Activated CD4-positive, alpha-beta T cell treated with anti-CD3 and anti-CD28 coated beads, Interleukin-2, amount 10 ng/mL, durations not matched to agents 7 days and 5 days (primary cell): ENCODE measurements at regions not wholly inside any gene's neighbourhood (a gene's known extent, or its start where the extent isn't known, plus 50 kb on each side); places are given as distances from the start of the nearest gene placed in this dataset.

ENCODE experiments used
- CTCF ChIA-PET: fragments of 350-600 bp; sonication (Branson Sonifier 250); formaldehyde crosslinking; loops from one replicate; lab custom pipeline; 2021; ENCODE audit warnings: antibody characterized with exemption; lab: Charles Lee
- POLR2A ChIA-PET: fragments of 350-600 bp; sonication (Branson Sonifier 250); formaldehyde crosslinking; loops from one replicate; lab custom pipeline; 2021; ENCODE audit warnings: antibody characterized with exemption; lab: Charles Lee
- DNase-seq: peaks from one replicate; pipeline ENCODE4 v3.0.0-alpha.2; 2020
- H3K27ac Mint-ChIP-seq: one replicate; pipeline ENCODE4 v1.8.0; 2021; ENCODE audit warnings: mild to moderate bottlenecking, moderate library complexity, mixed read lengths
- H3K27me3 Mint-ChIP-seq: one replicate; pipeline ENCODE4 v1.8.0; 2021; ENCODE audit warnings: mixed read lengths
- H3K36me3 Mint-ChIP-seq: one replicate; pipeline ENCODE4 v1.8.0; 2021; ENCODE audit warnings: low read depth, mixed read lengths
- H3K4me1 Mint-ChIP-seq: one replicate; pipeline ENCODE4 v1.8.0; 2021; ENCODE audit warnings: mixed read lengths
- H3K4me3 Mint-ChIP-seq: one replicate; pipeline ENCODE4 v1.8.0; 2021; ENCODE audit warnings: mild to moderate bottlenecking, moderate library complexity, mixed read lengths
- H3K9me3 Mint-ChIP-seq: one replicate; pipeline ENCODE4 v1.8.0; 2021; ENCODE audit warnings: mixed read lengths

GRCh38 chr6:101212640-101213039 lies 180.9 kb upstream of the GRIK2 start:
- Mint-ChIP-seq H3K27ac (no peak overlapping the region), H3K4me1 (no peaks in the 10 kb centered on the region), H3K4me3 (no peak overlapping the region), H3K9me3 (no peaks in the 10 kb centered on the region), H3K27me3 (no peaks in the 10 kb centered on the region), H3K36me3 (no peaks in the 10 kb centered on the region)
- ChIA-PET POLR2A (no interaction called here), CTCF (no interaction called here)
- no peak for DNase-seq

GRCh38 chr6:101222007-101222406 lies 171.5 kb upstream of the GRIK2 start:
- DNase-seq = no peak
- Mint-ChIP-seq H3K36me3 (no peaks in the 10 kb centered on the region), H3K27me3 (no peaks in the 10 kb centered on the region), H3K4me3 (no peak overlapping the region), H3K4me1 (no peaks in the 10 kb centered on the region), H3K27ac (no peak overlapping the region), H3K9me3 (peaks cover 4% of the 10 kb centered on the region)
- POLR2A ChIA-PET = no interaction called here
- CTCF ChIA-PET = no interaction called here

- Mint-ChIP-seq H3K36me3 (no peaks in the 10 kb centered on the region), H3K4me1 (no peaks in the 10 kb centered on the region), H3K4me3 (no peak overlapping the region), H3K27me3 (no peaks in the 10 kb centered on the region), H3K27ac (no peak overlapping the region), H3K9me3 (peaks cover 7% of the 10 kb centered on the region)
- DNase-seq = no peak
- CTCF ChIA-PET = no interaction called here
- POLR2A ChIA-PET = no interaction called here
Observed at GRCh38 chr6:101224751-101225150, 168.8 kb upstream of the GRIK2 start.

- ChIA-PET CTCF (interaction anchor here (0.6 kb wide), 1 partner anchor 140 kb away, joined by 4 read pairs; no protein-coding TSS in a partner anchor), POLR2A (no interaction called here)
- no peaks in the 10 kb centered on the region for H3K36me3 Mint-ChIP-seq
- DNase-seq = no peak
- H3K27ac Mint-ChIP-seq = no peak overlapping the region
- H3K4me1 Mint-ChIP-seq = no peaks in the 10 kb centered on the region
- no peaks in the 10 kb centered on the region for H3K27me3 Mint-ChIP-seq
- peaks cover 9% of the 10 kb centered on the region for H3K9me3 Mint-ChIP-seq
- H3K4me3 Mint-ChIP-seq = no peak overlapping the region
Observed at GRCh38 chr6:101226677-101227135, 166.8 kb upstream of the GRIK2 start.

GRCh38 chr6:101230866-101231265 lies 162.6 kb upstream of the GRIK2 start:
- no peak overlapping the region for H3K4me3 Mint-ChIP-seq
- DNase-seq = no peak
- H3K27me3 Mint-ChIP-seq = no peaks in the 10 kb centered on the region
- no peaks in the 10 kb centered on the region for H3K4me1 Mint-ChIP-seq
- CTCF ChIA-PET = no interaction called here
- H3K27ac Mint-ChIP-seq = no peak overlapping the region
- peaks cover 7% of the 10 kb centered on the region for H3K9me3 Mint-ChIP-seq
- POLR2A ChIA-PET = no interaction called here
- H3K36me3 Mint-ChIP-seq = no peaks in the 10 kb centered on the region

GRCh38 chr6:101231606-101232235 lies 161.8 kb upstream of the GRIK2 start:
- no peaks in the 10 kb centered on the region for H3K27me3 Mint-ChIP-seq
- ChIA-PET CTCF (no interaction called here), POLR2A (no interaction called here)
- no peak overlapping the region for H3K4me3 Mint-ChIP-seq
- H3K36me3 Mint-ChIP-seq = no peaks in the 10 kb centered on the region
- peaks cover 4% of the 10 kb centered on the region for H3K9me3 Mint-ChIP-seq
- H3K27ac Mint-ChIP-seq = no peak overlapping the region
- no peak for DNase-seq
- no peaks in the 10 kb centered on the region for H3K4me1 Mint-ChIP-seq

- Mint-ChIP-seq H3K9me3 (peaks cover 3% of the 10 kb centered on the region), H3K27me3 (no peaks in the 10 kb centered on the region), H3K27ac (no peak overlapping the region), H3K4me1 (no peaks in the 10 kb centered on the region), H3K36me3 (no peaks in the 10 kb centered on the region), H3K4me3 (no peak overlapping the region)
- ChIA-PET CTCF (no interaction called here), POLR2A (no interaction called here)
- no peak for DNase-seq
Observed at GRCh38 chr6:101232961-101233360, 160.5 kb upstream of the GRIK2 start.

- H3K4me3 Mint-ChIP-seq = no peak overlapping the region
- H3K9me3 Mint-ChIP-seq = no peaks in the 10 kb centered on the region
- ChIA-PET POLR2A (no interaction called here), CTCF (no interaction called here)
- no peaks in the 10 kb centered on the region for H3K4me1 Mint-ChIP-seq
- H3K36me3 Mint-ChIP-seq = no peaks in the 10 kb centered on the region
- no peaks in the 10 kb centered on the region for H3K27me3 Mint-ChIP-seq
- DNase-seq = no peak
- H3K27ac Mint-ChIP-seq = no peak overlapping the region
Observed at GRCh38 chr6:101236709-101237108, 156.8 kb upstream of the GRIK2 start.

- ChIA-PET CTCF (no interaction called here), POLR2A (no interaction called here)
- Mint-ChIP-seq H3K4me3 (no peak overlapping the region), H3K4me1 (no peaks in the 10 kb centered on the region), H3K27me3 (no peaks in the 10 kb centered on the region), H3K36me3 (no peaks in the 10 kb centered on the region), H3K27ac (no peak overlapping the region), H3K9me3 (peaks cover 2% of the 10 kb centered on the region)
- no peak for DNase-seq
Observed at GRCh38 chr6:101241442-101241841, 152.1 kb upstream of the GRIK2 start.

- no peak for DNase-seq
- CTCF ChIA-PET = no interaction called here
Observed at GRCh38 chr6:101249470-101249869, 144.0 kb upstream of the GRIK2 start.

GRCh38 chr6:101257163-101257562 lies 136.3 kb upstream of the GRIK2 start:
- CTCF ChIA-PET = interaction anchor here (0.6 kb wide), 1 partner anchor 619 kb away, joined by 3 read pairs; no protein-coding TSS in a partner anchor
- Mint-ChIP-seq H3K27ac (no peak overlapping the region), H3K4me3 (no peak overlapping the region), H3K36me3 (no peaks in the 10 kb centered on the region), H3K9me3 (peaks cover 10% of the 10 kb centered on the region), H3K4me1 (no peaks in the 10 kb centered on the region), H3K27me3 (no peaks in the 10 kb centered on the region)
- no peak for DNase-seq
- POLR2A ChIA-PET = no interaction called here

More at GRCh38 chr6:101249470-101249869, 144.0 kb upstream of the GRIK2 start:
- POLR2A ChIA-PET = no interaction called here
- Mint-ChIP-seq H3K4me1 (no peaks in the 10 kb centered on the region), H3K9me3 (peaks cover 14% of the 10 kb centered on the region), H3K4me3 (no peak overlapping the region), H3K27me3 (no peaks in the 10 kb centered on the region), H3K36me3 (no peaks in the 10 kb centered on the region), H3K27ac (no peak overlapping the region)

GRCh38 chr6:101259505-101259904 lies 134.0 kb upstream of the GRIK2 start:
- no peak for DNase-seq
- ChIA-PET POLR2A (no interaction called here), CTCF (no interaction called here)
- Mint-ChIP-seq H3K4me3 (no peak overlapping the region), H3K36me3 (no peaks in the 10 kb centered on the region), H3K27ac (no peak overlapping the region), H3K4me1 (no peaks in the 10 kb centered on the region), H3K9me3 (peaks cover 10% of the 10 kb centered on the region), H3K27me3 (no peaks in the 10 kb centered on the region)

GRCh38 chr6:101263596-101263995 lies 129.9 kb upstream of the GRIK2 start:
- ChIA-PET CTCF (no interaction called here), POLR2A (no interaction called here)
- Mint-ChIP-seq H3K36me3 (no peaks in the 10 kb centered on the region), H3K27ac (no peak overlapping the region), H3K4me3 (no peak overlapping the region), H3K27me3 (no peaks in the 10 kb centered on the region), H3K4me1 (peaks cover 5% of the 10 kb centered on the region), H3K9me3 (peaks cover 5% of the 10 kb centered on the region)
- no peak for DNase-seq

GRCh38 chr6:101266063-101266462 lies 127.4 kb upstream of the GRIK2 start:
- Mint-ChIP-seq H3K4me3 (no peak overlapping the region), H3K9me3 (peaks cover 6% of the 10 kb centered on the region), H3K4me1 (peaks cover 5% of the 10 kb centered on the region), H3K27ac (peak overlapping the region; percentile 11), H3K36me3 (no peaks in the 10 kb centered on the region), H3K27me3 (no peaks in the 10 kb centered on the region)
- ChIA-PET CTCF (no interaction called here), POLR2A (no interaction called here)
- peak; percentile 21 for DNase-seq
